ENCODE measurements at regions not wholly inside any gene's neighbourhood (a gene's known extent, or its start where the extent isn't known, plus 50 kb on each side); places are given as distances from the start of the nearest gene placed in this dataset.

DNA sequence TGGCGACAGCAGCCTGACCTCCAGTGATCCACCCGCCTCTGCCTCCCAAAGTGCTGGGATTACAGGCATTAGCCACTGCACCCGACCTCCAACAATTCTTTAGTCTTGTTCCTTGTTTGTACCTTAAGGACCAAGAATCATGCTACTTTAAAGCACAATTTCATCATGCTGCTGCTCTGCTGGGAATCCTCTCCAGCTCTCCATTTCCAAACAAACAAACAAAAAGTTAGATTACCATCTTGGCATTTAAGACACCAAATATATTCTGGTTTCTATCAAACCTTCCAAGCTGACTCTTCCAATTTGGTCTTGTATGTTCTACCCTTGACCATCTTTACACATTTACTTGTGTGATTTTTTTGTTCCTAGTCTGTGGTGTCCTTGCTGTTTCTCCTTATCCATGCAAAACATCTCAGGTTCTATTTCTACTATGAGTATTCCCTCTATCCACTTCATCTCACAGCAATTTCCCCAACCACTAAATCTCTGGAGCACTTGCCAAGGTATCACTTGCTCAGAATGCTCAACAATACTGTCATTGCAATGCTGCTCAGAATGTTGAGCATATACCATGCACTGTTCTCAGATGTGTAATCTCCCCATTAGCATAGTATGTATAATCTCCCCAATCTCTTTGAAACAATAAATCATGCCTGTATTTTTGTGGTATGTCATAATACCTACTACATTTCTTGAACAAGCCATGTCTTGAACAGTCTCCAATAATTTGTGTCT, 73.2 kb upstream of the GALNT5 start:
- H3K36me3 ChIP-seq (ENCODE audit: control insufficient read depth, insufficient read depth, low read length), result no peaks in the 10 kb centered on the region
- TF ChIP-seq, protein P1, sequence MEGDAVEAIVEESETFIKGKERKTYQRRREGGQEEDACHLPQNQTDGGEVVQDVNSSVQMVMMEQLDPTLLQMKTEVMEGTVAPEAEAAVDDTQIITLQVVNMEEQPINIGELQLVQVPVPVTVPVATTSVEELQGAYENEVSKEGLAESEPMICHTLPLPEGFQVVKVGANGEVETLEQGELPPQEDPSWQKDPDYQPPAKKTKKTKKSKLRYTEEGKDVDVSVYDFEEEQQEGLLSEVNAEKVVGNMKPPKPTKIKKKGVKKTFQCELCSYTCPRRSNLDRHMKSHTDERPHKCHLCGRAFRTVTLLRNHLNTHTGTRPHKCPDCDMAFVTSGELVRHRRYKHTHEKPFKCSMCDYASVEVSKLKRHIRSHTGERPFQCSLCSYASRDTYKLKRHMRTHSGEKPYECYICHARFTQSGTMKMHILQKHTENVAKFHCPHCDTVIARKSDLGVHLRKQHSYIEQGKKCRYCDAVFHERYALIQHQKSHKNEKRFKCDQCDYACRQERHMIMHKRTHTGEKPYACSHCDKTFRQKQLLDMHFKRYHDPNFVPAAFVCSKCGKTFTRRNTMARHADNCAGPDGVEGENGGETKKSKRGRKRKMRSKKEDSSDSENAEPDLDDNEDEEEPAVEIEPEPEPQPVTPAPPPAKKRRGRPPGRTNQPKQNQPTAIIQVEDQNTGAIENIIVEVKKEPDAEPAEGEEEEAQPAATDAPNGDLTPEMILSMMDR (IDR thresholded peaks at IDR 0.05; ENCODE audit: insufficient read depth, low read length, severe bottlenecking), result no peak
- no peak overlapping the region for H3K4me3 ChIP-seq (ENCODE audit: low read depth, low read length)
- no peaks in the 10 kb centered on the region for H3K27me3 ChIP-seq (ENCODE audit: control insufficient read depth, insufficient read depth, low read length)
- peak; percentile 32 for DNase-seq (ENCODE audit: low read depth)
- FAIRE-seq, result peak; percentile 73

DNA sequence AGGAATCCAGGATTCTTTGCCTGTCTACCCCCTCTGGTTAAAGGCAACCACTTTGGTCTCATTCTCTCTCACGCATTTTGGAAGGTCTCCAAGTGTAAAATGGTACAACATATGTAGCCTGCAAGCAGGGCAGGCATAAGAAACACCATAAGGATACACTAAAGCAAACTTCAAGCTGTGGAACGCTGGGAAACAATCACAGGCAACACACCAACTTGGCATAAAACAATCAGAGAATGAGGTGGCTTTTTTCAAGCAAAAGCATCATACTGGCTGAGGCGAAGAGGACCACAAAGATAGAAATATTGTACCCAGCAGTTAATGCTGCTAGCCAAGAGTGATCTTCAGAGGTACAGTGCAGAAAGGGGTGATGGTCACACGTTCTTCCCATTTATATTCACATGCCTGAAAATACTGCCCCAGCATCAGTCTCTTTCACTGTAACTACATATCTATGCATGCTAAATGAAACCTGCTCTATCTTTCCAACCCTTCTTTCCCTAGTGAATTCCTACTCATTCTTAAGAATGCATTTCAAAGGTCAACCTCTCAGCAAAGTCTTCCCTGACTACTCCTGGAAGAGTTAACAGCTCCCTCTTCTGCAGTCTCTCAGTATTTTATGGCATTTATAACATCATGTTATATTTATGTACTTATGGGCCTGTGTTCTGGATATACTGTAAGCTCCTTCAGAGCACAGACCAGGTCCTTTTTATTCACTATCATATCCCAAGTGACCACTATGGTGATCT, 71.9 kb upstream of the GALNT5 start:
- TF ChIP-seq, protein P1 (IDR thresholded peaks at IDR 0.05; ENCODE audit: insufficient read depth, low read length, severe bottlenecking), result no peak
- Histone ChIP-seq H3K36me3 (ENCODE audit: control insufficient read depth, insufficient read depth, low read length) (no peaks in the 10 kb centered on the region), H3K4me3 (ENCODE audit: low read depth, low read length) (no peak overlapping the region), H3K27me3 (ENCODE audit: control insufficient read depth, insufficient read depth, low read length) (no peaks in the 10 kb centered on the region)
- DNase-seq (ENCODE audit: low read depth) (no peak), FAIRE-seq (peak; percentile 23)

DNA sequence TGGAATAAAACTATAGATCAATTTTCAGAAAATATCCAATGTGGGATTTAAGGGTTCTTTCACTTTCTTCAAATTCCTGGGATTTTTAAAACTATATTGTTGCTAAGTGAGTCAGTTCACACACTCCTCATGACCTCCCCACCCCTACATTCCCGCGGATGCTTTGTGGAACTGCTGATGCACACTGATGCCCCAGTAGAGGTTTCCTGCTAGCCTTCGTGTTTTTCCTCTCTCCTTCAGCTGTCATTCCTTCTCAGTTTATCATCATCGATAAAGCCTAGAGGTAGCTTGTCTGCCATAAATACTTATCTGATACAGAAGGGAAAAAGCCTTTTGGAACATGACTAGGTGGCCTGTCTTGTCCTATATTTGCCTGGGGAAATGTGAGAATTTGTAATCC, 67.4 kb upstream of the GALNT5 start:
- Histone ChIP-seq H3K36me3 (ENCODE audit: control insufficient read depth, insufficient read depth, low read length) (no peaks in the 10 kb centered on the region), H3K27me3 (ENCODE audit: control insufficient read depth, insufficient read depth, low read length) (no peaks in the 10 kb centered on the region), H3K4me3 (ENCODE audit: low read depth, low read length) (no peak overlapping the region)
- FAIRE-seq, result no peak
- TF ChIP-seq, protein P1 (IDR thresholded peaks at IDR 0.05; ENCODE audit: insufficient read depth, low read length, severe bottlenecking), result no peak
- DNase-seq (ENCODE audit: low read depth), result no peak

DNA sequence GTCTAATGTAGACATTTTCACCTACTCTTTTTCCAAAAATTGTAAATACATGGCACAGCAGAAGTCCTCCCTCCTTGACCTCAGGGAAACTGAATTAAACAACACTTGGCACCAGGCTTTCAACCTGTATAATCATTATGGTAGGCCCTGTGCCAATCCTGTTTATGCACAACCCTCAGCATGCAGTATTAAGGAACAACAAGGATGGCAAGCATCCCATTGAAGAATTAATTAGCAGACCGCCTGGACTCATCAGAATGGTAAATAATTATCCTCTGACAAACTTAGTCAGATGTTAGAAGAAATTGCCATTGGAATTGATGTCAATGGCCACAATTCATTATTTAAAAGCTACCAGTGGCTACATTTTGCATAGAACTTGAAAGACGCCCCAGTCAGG, 66.3 kb upstream of the GALNT5 start:
- DNase-seq (ENCODE audit: low read depth), result no peak
- TF ChIP-seq, protein P1 (IDR thresholded peaks at IDR 0.05; ENCODE audit: insufficient read depth, low read length, severe bottlenecking), result no peak
- Histone ChIP-seq H3K4me3 (ENCODE audit: low read depth, low read length) (no peak overlapping the region), H3K27me3 (ENCODE audit: control insufficient read depth, insufficient read depth, low read length) (no peaks in the 10 kb centered on the region), H3K36me3 (ENCODE audit: control insufficient read depth, insufficient read depth, low read length) (no peaks in the 10 kb centered on the region)
- FAIRE-seq, result no peak

DNA sequence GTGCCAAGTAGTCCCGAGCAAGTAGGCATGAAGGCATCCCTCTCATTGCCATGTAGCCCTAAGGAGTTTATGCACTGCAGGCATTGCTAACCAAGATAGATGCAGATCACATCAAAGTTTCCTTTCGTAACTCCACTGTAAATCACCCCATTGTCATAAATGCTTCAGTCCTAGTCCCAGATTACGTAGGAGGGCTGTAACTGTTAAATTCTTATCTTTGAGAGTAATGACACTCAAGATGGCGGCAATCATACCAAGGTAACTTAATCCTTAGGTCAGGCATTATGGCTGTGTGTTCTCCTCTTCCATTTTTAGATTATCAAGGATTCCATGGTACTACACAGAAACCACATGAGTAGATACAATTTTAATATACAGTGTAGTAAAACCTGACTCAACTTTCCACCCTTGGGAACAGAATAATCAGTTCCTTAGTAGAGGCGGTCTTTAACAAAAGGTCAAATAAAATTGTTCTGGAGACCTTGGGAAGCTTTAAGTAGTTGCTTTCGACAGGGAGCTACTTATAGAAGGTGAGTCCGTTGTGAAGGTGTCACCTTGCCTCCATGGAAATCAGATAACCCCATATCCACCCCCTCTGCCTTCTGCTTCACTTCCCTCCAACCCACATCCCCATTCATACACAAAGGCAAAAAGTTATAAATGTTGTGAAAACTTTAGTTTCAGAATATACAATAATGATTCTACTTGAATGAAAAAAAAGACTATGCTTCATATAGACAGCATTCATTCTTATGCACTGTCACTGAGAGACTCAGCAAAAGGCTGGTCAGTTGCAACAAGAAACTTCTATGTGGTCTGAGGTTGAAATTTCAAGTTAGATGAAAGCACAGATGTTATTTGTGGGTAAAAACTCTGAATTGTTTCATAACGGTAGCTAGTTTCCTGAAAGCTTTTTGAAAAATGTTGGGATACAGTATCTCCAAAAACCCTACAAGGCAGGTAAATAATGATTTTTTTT, 64.8 kb upstream of the GALNT5 start:
- TF ChIP-seq, protein P1 (IDR thresholded peaks at IDR 0.05; ENCODE audit: insufficient read depth, low read length, severe bottlenecking), result no peak
- peak; percentile 66 for FAIRE-seq
- no peak overlapping the region for H3K4me3 ChIP-seq (ENCODE audit: low read depth, low read length)
- H3K36me3 ChIP-seq (ENCODE audit: control insufficient read depth, insufficient read depth, low read length), result no peaks in the 10 kb centered on the region
- DNase-seq (ENCODE audit: low read depth), result no peak
- no peaks in the 10 kb centered on the region for H3K27me3 ChIP-seq (ENCODE audit: control insufficient read depth, insufficient read depth, low read length)
